ENCODE measurements at regions not wholly inside any gene's neighbourhood (a gene's known extent, or its start where the extent isn't known, plus 50 kb on each side); places are given as distances from the start of the nearest gene placed in this dataset.

DNA sequence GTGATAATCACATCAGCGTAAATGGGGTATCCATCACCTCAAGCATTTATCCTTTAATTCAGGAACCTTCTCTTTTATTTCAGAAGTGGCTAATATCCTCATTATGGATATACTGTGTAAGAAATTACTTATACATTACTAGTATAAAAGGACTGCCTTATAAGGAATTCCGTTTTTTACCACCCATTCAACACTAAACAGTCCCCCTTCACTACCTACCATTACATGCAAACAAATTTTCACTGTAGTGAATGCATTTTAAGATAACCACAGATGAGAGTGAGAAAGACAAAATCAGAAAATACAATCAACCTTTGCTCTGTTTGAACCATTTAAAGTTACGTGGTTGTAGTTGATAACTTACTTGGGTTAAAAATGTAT lies 551.2 kb downstream of the RNF144A start:
- TF ChIP-seq EZH2 (IDR thresholded peaks at IDR 0.05; ENCODE audit: insufficient read depth, poor library complexity, severe bottlenecking) = no peak
- no peak for TF ChIP-seq EZH2phosphoT487 (IDR thresholded peaks at IDR 0.05; ENCODE audit: insufficient read depth, low read depth)

Measured in GM23248 (cell line).